ENCODE measurements at regions not wholly inside any gene's neighbourhood (a gene's known extent, or its start where the extent isn't known, plus 50 kb on each side); places are given as distances from the start of the nearest gene placed in this dataset.

GRCh38 chrX:96435378-96436035 lies 249.1 kb upstream of the DIAPH2 start (continued):
- TF ChIP-seq ATF3 (IDR thresholded peaks at IDR 0.05; ENCODE audit: insufficient read depth, low read depth, low read length) (no peak), BRCA1 (IDR thresholded peaks at IDR 0.05; ENCODE audit: low read depth, low read length) (no peak), JUN (IDR thresholded peaks at IDR 0.05; ENCODE audit: low read depth, low read length) (no peak), TCF12 (IDR thresholded peaks at IDR 0.05; ENCODE audit: low read depth, low read length) (no peak), E2F6 (IDR thresholded peaks at IDR 0.05) (no peak)
